ENCODE measurements at regions not wholly inside any gene's neighbourhood (a gene's known extent, or its start where the extent isn't known, plus 50 kb on each side); places are given as distances from the start of the nearest gene placed in this dataset.
"Not testable (repeated sequence)": the region's sequence is repeated elsewhere in the genome, so short reads cannot be mapped to it uniquely, and the experiment has no call there.

GRCh38 chr7:86592185-86592584, 51.5 kb upstream of the GRM3 start:
- DNase-seq = no peak

- DNase-seq = no peak
Observed at GRCh38 chr7:86574006-86574405, 69.7 kb upstream of the GRM3 start.

- DNase-seq = no peak
Observed at GRCh38 chr7:86558680-86559501, 84.8 kb upstream of the GRM3 start.

GRCh38 chr7:86534641-86535040, 109.1 kb upstream of the GRM3 start:
- no peak for DNase-seq

- no peak for DNase-seq
Observed at GRCh38 chr7:86504229-86504628, 139.5 kb upstream of the GRM3 start.

- DNase-seq = no peak
Observed at GRCh38 chr7:86499986-86500385, 143.7 kb upstream of the GRM3 start.

- DNase-seq = no peak
Observed at GRCh38 chr7:86485827-86486226, 157.9 kb upstream of the GRM3 start.

- DNase-seq = no peak
Observed at GRCh38 chr7:86479144-86479543, 164.6 kb upstream of the GRM3 start.

GRCh38 chr7:86477343-86477935, 166.3 kb upstream of the GRM3 start:
- DNase-seq = no peak

- no peak for DNase-seq
Observed at GRCh38 chr7:86470763-86471162, 172.9 kb upstream of the GRM3 start.

GRCh38 chr7:86469680-86470295, 173.9 kb upstream of the GRM3 start:
- DNase-seq = peak; percentile 58

- no peak for DNase-seq
Observed at GRCh38 chr7:86454753-86455152, 189.0 kb upstream of the GRM3 start.

GRCh38 chr7:86453454-86453853, 190.3 kb upstream of the GRM3 start:
- DNase-seq = no peak

GRCh38 chr7:86448856-86449255, 194.9 kb upstream of the GRM3 start:
- no peak for DNase-seq

GRCh38 chr7:86445285-86445684, 198.4 kb upstream of the GRM3 start:
- DNase-seq = no peak

GRCh38 chr7:86444245-86444644, 199.5 kb upstream of the GRM3 start:
- no peak for DNase-seq

GRCh38 chr7:86440420-86440819, 203.3 kb upstream of the GRM3 start:
- DNase-seq = not testable (repeated sequence)

- no peak for DNase-seq
Observed at GRCh38 chr7:86437951-86438450, 205.7 kb upstream of the GRM3 start.

GRCh38 chr7:86431761-86432160, 211.9 kb upstream of the GRM3 start:
- no peak for DNase-seq

- no peak for DNase-seq
Observed at GRCh38 chr7:86411814-86412213, 231.9 kb upstream of the GRM3 start.

- DNase-seq = no peak
Observed at GRCh38 chr7:86407291-86407690, 236.4 kb upstream of the GRM3 start.

GRCh38 chr7:86391813-86392212, 251.9 kb upstream of the GRM3 start:
- DNase-seq = no peak

- DNase-seq = not testable (repeated sequence)
Observed at GRCh38 chr7:86375602-86376001, 268.1 kb upstream of the GRM3 start.

GRCh38 chr7:86372262-86372661, 271.4 kb upstream of the GRM3 start:
- no peak for DNase-seq

All from right forelimb (tissue), 1 donor.